ENCODE measurements at regions not wholly inside any gene's neighbourhood (a gene's known extent, or its start where the extent isn't known, plus 50 kb on each side); places are given as distances from the start of the nearest gene placed in this dataset.

DNA sequence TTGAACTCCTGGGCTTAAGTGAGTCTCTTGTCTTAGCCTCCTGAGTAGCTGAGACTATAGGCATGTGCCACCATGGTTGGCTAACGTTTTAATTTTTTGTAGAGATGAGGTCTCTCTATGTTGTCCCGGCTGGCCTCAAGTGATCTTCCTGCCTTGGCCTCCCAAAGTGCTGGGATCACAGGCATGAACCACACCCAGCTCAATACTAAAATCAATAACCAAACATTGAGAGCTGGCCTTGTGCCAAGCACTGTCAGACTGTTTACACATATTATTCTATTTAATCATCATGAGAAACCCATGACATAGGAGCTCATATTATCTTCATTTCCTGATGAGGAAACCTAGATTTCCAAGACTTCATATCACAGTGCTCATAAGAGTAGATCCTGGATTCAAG, 251.2 kb downstream of the BAMBI start:
- no peak for DNase-seq (ENCODE audit: low spot score)

DNA sequence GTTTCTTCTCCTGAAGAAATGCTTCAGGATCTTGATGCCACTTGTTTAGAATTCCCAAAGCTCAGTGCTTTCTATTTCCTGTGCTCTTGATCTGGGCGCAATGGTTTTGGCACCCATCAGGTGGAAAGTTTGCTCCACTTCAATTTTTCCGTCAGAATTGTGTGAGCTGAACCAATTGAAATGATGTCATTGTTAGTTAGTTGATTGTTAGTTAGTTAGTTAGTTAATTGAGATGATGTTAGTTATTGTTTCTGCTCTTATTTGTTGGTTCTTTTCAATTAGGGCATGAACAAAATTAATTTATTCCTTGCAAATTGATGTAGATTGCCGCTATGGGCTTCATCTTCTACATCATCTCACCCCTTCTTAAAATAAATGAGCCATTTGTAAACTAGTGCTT, 252.6 kb downstream of the BAMBI start:
- DNase-seq (ENCODE audit: low spot score): no peak

GRCh38 chr10:28930514-28931495, 253.5 kb downstream of the BAMBI start:
- DNase-seq (ENCODE audit: low spot score): no peak

- no peak for DNase-seq (ENCODE audit: low spot score)
Measured at GRCh38 chr10:28935061-28935460, 257.7 kb downstream of the BAMBI start.

DNA sequence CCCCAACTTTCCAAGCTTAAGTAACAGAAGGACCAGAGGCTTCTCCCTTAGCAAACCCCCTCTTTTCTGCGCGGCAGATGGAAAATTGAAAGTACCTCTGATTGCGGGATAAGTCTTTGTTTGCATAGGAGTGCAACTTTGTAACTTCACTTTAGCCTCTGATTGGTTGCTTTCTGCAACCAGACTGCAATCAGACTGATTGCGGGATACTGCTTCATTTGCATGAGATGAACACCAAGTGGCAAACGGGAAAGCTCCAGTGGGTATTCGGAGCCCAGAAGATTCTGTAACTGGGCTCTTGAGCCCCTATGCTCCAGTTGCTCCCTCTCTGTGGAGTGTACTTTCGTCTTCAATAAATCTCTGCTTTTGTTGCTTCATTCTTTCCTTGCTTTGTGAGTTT, 260.6 kb downstream of the BAMBI start:
- DNase-seq (ENCODE audit: low spot score): no peak

- no peak for DNase-seq (ENCODE audit: low spot score)
Measured at GRCh38 chr10:28938745-28939144, 261.4 kb downstream of the BAMBI start.

DNA sequence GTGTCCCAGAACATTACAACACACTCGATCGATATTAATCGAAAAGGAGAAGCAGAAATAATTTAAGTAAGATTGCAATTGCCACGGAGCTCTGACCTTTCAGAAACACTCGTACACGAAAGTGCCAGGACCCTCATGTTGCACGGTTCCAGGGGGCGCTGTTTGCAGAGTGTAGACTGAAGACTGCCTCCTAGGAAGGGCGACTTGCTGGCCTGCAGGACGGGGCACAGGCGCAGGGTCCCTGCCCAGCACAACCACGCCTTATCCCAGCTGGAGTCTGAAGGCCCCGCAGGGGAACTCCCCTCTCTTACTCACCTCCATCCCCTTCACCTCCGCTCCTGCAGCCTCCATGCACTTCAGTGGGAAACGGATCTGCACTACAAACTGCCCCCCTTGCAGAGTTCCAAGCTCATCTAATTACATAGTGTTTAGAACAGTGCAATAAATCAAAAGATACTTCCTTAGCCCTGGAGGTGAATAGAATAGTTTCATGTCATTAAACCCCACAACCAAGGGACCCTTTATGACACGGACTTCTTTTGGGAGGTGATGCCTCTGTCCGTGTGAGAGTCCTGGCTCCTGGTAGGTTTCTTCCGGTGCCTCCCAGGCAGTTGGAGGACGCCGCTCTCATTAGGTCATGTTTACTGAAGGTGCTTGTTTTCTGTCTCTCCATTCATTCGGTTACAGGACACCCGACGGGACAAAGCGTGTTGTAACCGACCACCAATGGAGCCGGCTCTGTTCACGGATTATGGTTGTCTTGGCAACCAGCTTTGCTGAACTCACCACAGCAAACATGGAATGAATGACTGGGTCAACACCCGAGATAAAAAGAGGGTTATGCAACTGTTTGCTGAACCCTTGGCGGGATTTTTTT, 262.2 kb downstream of the BAMBI start:
- peak; percentile 85 for DNase-seq (ENCODE audit: low spot score)

DNA sequence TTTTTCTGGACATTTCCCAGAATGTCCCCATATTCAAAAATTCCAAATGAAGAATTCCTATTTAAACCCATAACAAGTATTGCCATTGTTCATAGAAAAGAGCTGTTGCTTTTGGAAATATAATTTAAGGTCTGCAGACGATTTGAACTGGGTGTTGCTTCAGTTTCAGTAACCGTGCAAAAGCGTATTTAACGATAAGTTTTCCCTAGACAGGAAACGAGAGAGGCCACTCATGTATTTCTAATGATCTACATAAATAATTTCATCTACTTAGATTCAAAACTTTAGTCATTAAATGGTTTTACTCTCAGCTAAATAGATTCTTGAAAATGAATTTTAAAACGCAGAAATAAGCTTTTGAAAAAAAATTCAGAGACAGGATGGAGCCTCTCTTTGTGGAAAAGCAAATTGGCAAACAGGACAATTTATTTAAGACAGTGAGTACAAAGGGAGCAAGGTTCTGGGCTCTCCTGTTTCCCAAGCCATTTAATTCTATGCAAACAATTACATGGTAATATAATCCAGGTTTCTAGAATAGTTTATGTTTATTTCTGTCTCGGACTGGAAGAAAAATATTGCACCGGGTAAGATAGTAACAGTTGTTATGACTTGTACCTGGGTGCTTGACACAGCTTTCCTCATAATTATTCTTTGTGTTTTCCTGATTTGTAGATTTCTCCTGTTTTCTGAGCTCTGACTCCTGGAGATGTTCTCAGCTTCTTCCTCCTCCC, 263.0 kb downstream of the BAMBI start:
- no peak for DNase-seq (ENCODE audit: low spot score)

- no peak for DNase-seq (ENCODE audit: low spot score)
Measured at GRCh38 chr10:28942012-28942411, 264.7 kb downstream of the BAMBI start.

DNA sequence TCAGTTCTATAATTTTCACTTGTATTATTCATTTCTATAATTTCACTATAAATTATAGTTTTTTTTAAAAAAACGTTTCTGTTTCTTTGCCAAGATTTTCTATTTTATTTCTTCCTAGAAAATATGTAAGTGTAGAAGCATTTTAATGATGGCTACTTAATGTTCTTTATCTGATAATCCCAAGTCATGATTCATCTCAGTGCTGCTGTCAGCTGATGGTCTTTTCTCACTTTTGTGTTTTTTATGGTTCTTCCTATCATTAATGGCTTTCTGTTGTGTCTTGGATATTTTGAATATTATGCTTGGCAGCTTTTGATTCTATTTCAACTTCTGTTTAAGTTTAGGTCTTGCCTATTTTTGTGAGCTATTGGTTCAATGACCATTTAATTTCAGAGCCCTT, 268.6 kb downstream of the BAMBI start:
- DNase-seq (ENCODE audit: low spot score): no peak

DNA sequence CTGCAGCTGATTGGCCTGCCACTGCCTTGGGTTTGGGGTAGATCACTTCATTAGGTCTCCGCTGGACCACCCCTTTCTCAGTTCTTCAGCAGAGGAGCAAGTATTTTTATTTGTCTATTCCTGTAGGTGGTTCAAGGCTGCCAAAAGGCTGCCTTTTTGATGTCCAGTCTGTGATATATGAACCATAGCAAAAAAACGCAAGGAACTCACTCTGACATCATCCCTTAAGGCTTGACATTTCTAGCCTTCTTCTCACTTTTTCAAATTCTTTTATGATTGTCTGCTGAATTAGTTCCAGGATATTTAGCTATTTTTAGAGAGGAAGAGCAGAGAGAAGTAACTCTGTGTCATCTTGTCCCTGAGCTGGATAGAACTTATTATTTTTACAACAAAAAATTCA, 269.2 kb downstream of the BAMBI start:
- DNase-seq (ENCODE audit: low spot score): no peak

GRCh38 chr10:28947171-28947570, 269.9 kb downstream of the BAMBI start:
- DNase-seq (ENCODE audit: low spot score): peak; percentile 64

GRCh38 chr10:28948046-28948445, 270.7 kb downstream of the BAMBI start:
- DNase-seq (ENCODE audit: low spot score): no peak

DNA sequence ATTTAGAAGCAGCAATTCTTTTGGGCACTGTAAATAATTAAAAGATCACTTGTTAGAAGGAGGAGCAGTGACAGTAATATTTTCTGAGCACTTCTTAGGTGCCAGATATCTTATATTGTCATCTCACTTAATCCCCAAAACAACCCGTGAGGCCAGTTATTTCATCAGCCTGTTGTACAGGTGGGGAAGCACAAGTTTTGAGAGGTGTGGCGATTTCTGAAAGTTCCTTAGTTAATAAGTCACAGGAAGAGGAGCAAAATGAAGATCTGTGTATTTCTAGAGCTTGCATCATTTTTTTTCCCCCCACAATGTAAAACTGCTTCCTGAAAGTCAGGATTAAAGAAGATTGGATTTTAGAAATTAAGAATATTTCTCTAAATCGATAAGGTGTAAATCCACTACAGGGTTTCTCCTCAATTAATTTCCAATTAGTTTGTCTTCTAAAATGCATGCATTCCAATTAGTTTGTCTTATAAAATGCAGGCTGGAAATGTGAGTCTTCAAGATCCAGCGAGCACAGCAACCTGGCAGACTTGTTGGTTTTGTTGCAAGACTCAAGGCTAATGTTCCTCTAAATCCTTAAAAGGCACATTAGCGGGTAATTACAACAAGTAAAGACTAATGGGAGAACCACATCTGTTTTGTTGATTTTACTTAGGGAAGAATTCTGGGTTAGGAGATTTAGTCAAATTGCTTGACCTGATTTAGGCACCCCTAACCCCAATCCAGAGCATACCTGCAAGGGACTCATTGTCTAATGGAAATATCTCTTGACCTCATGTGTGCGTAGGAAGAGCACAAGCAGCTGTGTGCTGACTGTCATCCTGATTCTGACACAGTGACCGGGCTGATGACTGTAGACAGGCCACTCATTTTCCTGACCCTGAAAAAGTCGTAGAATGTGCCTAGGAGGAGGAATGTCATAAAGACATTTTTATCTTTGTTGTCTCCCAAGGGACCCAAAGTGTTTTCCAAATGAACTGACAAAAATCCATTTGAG, 272.0 kb downstream of the BAMBI start:
- DNase-seq (ENCODE audit: low spot score): no peak

DNA sequence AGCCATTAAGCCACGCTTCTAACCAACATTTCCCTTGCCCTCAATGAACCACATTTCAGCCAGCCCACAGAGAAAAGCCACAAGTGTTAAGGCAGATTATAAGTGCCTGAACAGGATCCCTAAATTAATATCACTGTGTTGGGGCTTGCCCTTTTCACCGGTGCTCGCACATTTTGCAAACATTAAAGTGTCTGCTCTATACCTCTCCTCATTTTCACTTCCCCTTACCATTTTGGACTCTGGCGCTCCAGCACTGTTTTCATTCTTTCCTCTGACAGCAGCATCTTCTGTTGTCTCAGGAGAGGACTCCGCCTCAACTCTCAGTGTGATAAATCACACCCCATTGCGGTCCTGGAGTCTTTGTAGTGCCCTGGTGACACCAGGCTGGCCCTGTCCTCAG, 274.2 kb downstream of the BAMBI start:
- DNase-seq (ENCODE audit: low spot score): no peak

- DNase-seq (ENCODE audit: low spot score): no peak
Measured at GRCh38 chr10:28952523-28952922, 275.2 kb downstream of the BAMBI start.

DNA sequence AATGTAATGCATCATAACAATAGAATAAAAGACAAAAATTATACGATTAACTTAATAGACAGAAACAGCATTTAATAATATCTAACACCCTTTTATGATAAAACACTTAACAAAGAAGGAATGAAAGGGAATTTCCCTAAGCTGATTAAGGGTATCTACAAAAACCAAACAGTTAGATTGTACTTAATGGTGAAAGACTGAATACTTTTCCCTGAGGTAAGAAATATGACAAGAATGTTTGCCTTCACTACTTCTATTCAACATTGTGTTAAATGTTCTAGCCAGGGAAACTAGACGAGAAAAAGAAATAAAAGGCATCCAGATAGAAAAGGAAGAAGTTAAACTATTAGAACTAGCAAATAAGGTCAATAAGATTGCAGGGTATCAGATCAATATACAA, 276.9 kb downstream of the BAMBI start:
- DNase-seq (ENCODE audit: low spot score): no peak

DNA sequence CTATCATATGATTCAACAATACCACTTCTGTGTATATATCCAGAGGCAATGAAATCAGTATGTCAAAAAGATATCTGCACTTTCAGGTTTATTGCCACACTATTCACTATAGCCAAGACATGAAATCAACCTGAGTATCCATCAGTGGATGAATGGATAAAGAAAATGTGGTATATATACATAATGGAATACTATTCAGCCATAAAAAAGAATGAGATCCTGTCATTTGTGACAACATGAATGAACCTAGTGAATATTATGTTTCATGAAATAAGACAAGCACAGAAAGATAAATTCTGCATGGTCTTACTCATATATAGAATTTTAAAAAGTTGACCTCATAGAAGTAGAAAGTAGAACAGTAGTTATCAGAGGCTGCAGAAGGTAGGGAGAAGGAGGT, 281.1 kb downstream of the BAMBI start:
- no peak for DNase-seq (ENCODE audit: low spot score)

- no peak for DNase-seq (ENCODE audit: low spot score)
Measured at GRCh38 chr10:28959850-28960501, 282.7 kb downstream of the BAMBI start.

GRCh38 chr10:28962768-28963167, 285.4 kb downstream of the BAMBI start:
- no peak for DNase-seq (ENCODE audit: low spot score)
